Mesodermal cell (in vitro differentiated cells): ENCODE measurements at regions not wholly inside any gene's neighbourhood (a gene's known extent, or its start where the extent isn't known, plus 50 kb on each side); places are given as distances from the start of the nearest gene placed in this dataset.

Source experiments
- H3K27ac ChIP-seq: 2 replicates; pipeline ENCODE4 v1.7.0; 2013; ENCODE audit warnings: mild to moderate bottlenecking, low read depth, low read length, moderate library complexity; ENCODE audit not compliant: severe bottlenecking
- H3K36me3 ChIP-seq: 2 replicates; pipeline ENCODE4 v1.7.1; 2013; ENCODE audit warnings: mild to moderate bottlenecking, low read length, moderate library complexity; ENCODE audit not compliant: control insufficient read depth, insufficient read depth
- H3K4me1 ChIP-seq: one replicate; pipeline ENCODE4 v1.7.1; 2013; ENCODE audit warnings: mild to moderate bottlenecking, low read length; ENCODE audit not compliant: insufficient read depth, control insufficient read depth, poor library complexity, severe bottlenecking
- H3K4me3 ChIP-seq: 2 replicates; pipeline ENCODE4 v1.7.0; 2013; ENCODE audit warnings: low read length, control low read depth, mild to moderate bottlenecking; ENCODE audit not compliant: insufficient read depth, poor library complexity, severe bottlenecking; ENCODE audit errors: extremely low read depth
- H3K9me3 ChIP-seq: 2 replicates; pipeline ENCODE4 v1.7.1; 2013; ENCODE audit warnings: mild to moderate bottlenecking, low read length, moderate library complexity; ENCODE audit not compliant: control insufficient read depth
- WGBS, 2 experiments: methylation state at CpG; one replicate each; pipeline ENCODE4 v1.1.5; 2013; ENCODE audit warnings: missing lambda C conversion rate in 2 of 2; ENCODE audit not compliant: insufficient coverage in 2 of 2; 5-methylcytosine and 5-hydroxymethylcytosine counted together

- H3K9me3 ChIP-seq, result no peaks in the 10 kb centered on the region
- H3K4me1 ChIP-seq, result no peaks in the 10 kb centered on the region
- no peaks in the 10 kb centered on the region for H3K36me3 ChIP-seq
- H3K4me3 ChIP-seq, result no peak overlapping the region
- no peak overlapping the region for H3K27ac ChIP-seq
- 80% methylated on average over 1 of the region's 2 CpGs; no CpG with 5 or more reads in 1 of the 2 experiments for WGBS, 2 experiments
Observed at GRCh38 chr10:83809001-83809400, 330.3 kb upstream of the GHITM start.

GRCh38 chr10:83816942-83817341 lies 322.4 kb upstream of the GHITM start:
- no peaks in the 10 kb centered on the region for H3K9me3 ChIP-seq
- H3K36me3 ChIP-seq, result no peaks in the 10 kb centered on the region
- WGBS, 2 experiments, result 100% methylated on average over 2 of the region's 2 CpGs
- H3K4me1 ChIP-seq, result peaks cover 11% of the 10 kb centered on the region
- H3K27ac ChIP-seq, result no peak overlapping the region
- H3K4me3 ChIP-seq, result no peak overlapping the region

- WGBS, 2 experiments, result no CpG with 5 or more reads among the region's 3 CpGs
- H3K36me3 ChIP-seq, result no peaks in the 10 kb centered on the region
- no peaks in the 10 kb centered on the region for H3K9me3 ChIP-seq
- no peak overlapping the region for H3K27ac ChIP-seq
- H3K4me1 ChIP-seq, result peaks cover 11% of the 10 kb centered on the region
- no peak overlapping the region for H3K4me3 ChIP-seq
Observed at GRCh38 chr10:83817797-83818196, 321.5 kb upstream of the GHITM start.

GRCh38 chr10:83819609-83820008 lies 319.7 kb upstream of the GHITM start:
- H3K9me3 ChIP-seq, result no peaks in the 10 kb centered on the region
- H3K27ac ChIP-seq, result no peak overlapping the region
- WGBS, 2 experiments, result 78% methylated on average over 1 of the region's 2 CpGs; no CpG with 5 or more reads in 1 of the 2 experiments
- H3K4me3 ChIP-seq, result no peak overlapping the region
- peaks cover 11% of the 10 kb centered on the region for H3K4me1 ChIP-seq
- H3K36me3 ChIP-seq, result no peaks in the 10 kb centered on the region

- 81 to 93% methylated on average over 2 to 3 of the region's 3 CpGs for WGBS, 2 experiments
- H3K4me3 ChIP-seq, result no peak overlapping the region
Observed at GRCh38 chr10:83820033-83820432, 319.3 kb upstream of the GHITM start.

GRCh38 chr10:83824099-83824498 lies 315.2 kb upstream of the GHITM start:
- Histone ChIP-seq H3K4me1 (no peaks in the 10 kb centered on the region), H3K9me3 (no peaks in the 10 kb centered on the region), H3K4me3 (no peak overlapping the region), H3K27ac (no peak overlapping the region), H3K36me3 (no peaks in the 10 kb centered on the region)
- WGBS, 2 experiments, result 77 to 100% methylated on average over 1 to 3 of the region's 3 CpGs

More at GRCh38 chr10:83820033-83820432, 319.3 kb upstream of the GHITM start:
- Histone ChIP-seq H3K36me3 (no peaks in the 10 kb centered on the region), H3K4me1 (peaks cover 11% of the 10 kb centered on the region), H3K27ac (no peak overlapping the region), H3K9me3 (no peaks in the 10 kb centered on the region)

- H3K36me3 ChIP-seq, result no peaks in the 10 kb centered on the region
- H3K4me3 ChIP-seq, result no peak overlapping the region
- no peaks in the 10 kb centered on the region for H3K9me3 ChIP-seq
- no peaks in the 10 kb centered on the region for H3K4me1 ChIP-seq
- 100% methylated on average over 1 of the region's 2 CpGs; no CpG with 5 or more reads in 1 of the 2 experiments for WGBS, 2 experiments
- no peak overlapping the region for H3K27ac ChIP-seq
Observed at GRCh38 chr10:83834096-83834495, 305.2 kb upstream of the GHITM start.

GRCh38 chr10:83835945-83836745 lies 303.2 kb upstream of the GHITM start:
- Histone ChIP-seq H3K4me1 (no peaks in the 10 kb centered on the region), H3K9me3 (no peaks in the 10 kb centered on the region), H3K4me3 (no peak overlapping the region), H3K27ac (no peak overlapping the region), H3K36me3 (no peaks in the 10 kb centered on the region)
- WGBS, 2 experiments, result 88 to 100% methylated on average over 3 of the region's 3 CpGs

- H3K4me3 ChIP-seq, result no peak overlapping the region
- WGBS, 2 experiments, result 100% methylated on average over 1 of the region's 3 CpGs; no CpG with 5 or more reads in 1 of the 2 experiments
- H3K4me1 ChIP-seq, result no peaks in the 10 kb centered on the region
- no peaks in the 10 kb centered on the region for H3K9me3 ChIP-seq
- no peaks in the 10 kb centered on the region for H3K36me3 ChIP-seq
- no peak overlapping the region for H3K27ac ChIP-seq
Observed at GRCh38 chr10:83848677-83849076, 290.6 kb upstream of the GHITM start.

GRCh38 chr10:83849150-83849549 lies 290.2 kb upstream of the GHITM start:
- H3K9me3 ChIP-seq, result no peaks in the 10 kb centered on the region
- H3K36me3 ChIP-seq, result no peaks in the 10 kb centered on the region
- H3K4me1 ChIP-seq, result no peaks in the 10 kb centered on the region
- H3K27ac ChIP-seq, result no peak overlapping the region
- H3K4me3 ChIP-seq, result no peak overlapping the region

GRCh38 chr10:83852146-83852545 lies 287.2 kb upstream of the GHITM start:
- no peaks in the 10 kb centered on the region for H3K4me1 ChIP-seq
- H3K27ac ChIP-seq, result no peak overlapping the region
- WGBS, 2 experiments, result no CpG with 5 or more reads among the region's 1 CpG
- H3K4me3 ChIP-seq, result no peak overlapping the region
- H3K36me3 ChIP-seq, result no peaks in the 10 kb centered on the region
- H3K9me3 ChIP-seq, result no peaks in the 10 kb centered on the region
